T-helper 2 cell treated with Interferon-gamma antibody and Interleukin-4, amounts not matched to agents 5 μg/mL and 100 μg/mL, for 36 hours (primary cell): ENCODE measurements at regions not wholly inside any gene's neighbourhood (a gene's known extent, or its start where the extent isn't known, plus 50 kb on each side); places are given as distances from the start of the nearest gene placed in this dataset.

Source experiments
- DNase-seq: peaks from one replicate; pipeline ENCODE4 v3.0.0; 2021; ENCODE audit warnings: low spot score
- H3K27ac Mint-ChIP-seq: one replicate; pipeline ENCODE4 v1.8.0; 2021; ENCODE audit warnings: mild to moderate bottlenecking, mixed read lengths
- H3K27me3 Mint-ChIP-seq: one replicate; pipeline ENCODE4 v1.8.0; 2021; ENCODE audit warnings: low read depth, mixed read lengths
- H3K36me3 Mint-ChIP-seq: one replicate; pipeline ENCODE4 v1.8.0; 2021; ENCODE audit warnings: low read depth, mixed read lengths
- H3K4me1 Mint-ChIP-seq: one replicate; pipeline ENCODE4 v1.8.0; 2021; ENCODE audit warnings: low read depth, mixed read lengths
- H3K4me3 Mint-ChIP-seq: one replicate; pipeline ENCODE4 v1.8.0; 2022; ENCODE audit warnings: mild to moderate bottlenecking, moderate library complexity, mixed read lengths
- H3K9me3 Mint-ChIP-seq: one replicate; pipeline ENCODE4 v1.8.0; 2021; ENCODE audit warnings: mixed read lengths

DNA sequence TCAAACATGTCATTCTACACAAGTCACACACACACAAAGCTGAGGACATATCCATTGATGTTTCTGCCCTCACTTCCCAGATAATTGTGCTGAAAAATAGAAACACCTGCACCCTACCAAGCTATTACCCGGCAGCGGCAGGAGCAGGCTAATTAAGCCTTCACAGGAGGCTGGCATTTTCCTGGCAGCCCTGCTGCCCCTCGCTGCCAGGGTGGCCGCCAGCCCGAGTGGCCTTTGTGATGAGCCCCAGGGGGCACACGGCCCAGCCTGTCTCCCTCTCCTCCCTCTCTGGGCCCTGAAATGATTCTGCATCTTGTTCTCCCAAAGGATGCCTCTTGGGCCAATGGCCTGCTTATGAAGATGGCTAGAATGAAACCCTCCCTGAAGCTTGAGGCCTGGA lies 76.2 kb upstream of the TP53I11 start:
- peaks cover 6% of the 10 kb centered on the region for H3K27me3 Mint-ChIP-seq
- no peak for DNase-seq
- no peaks in the 10 kb centered on the region for H3K36me3 Mint-ChIP-seq
- no peak overlapping the region for H3K4me3 Mint-ChIP-seq
- peaks cover 6% of the 10 kb centered on the region for H3K4me1 Mint-ChIP-seq
- H3K9me3 Mint-ChIP-seq: no peaks in the 10 kb centered on the region
- no peak overlapping the region for H3K27ac Mint-ChIP-seq

DNA sequence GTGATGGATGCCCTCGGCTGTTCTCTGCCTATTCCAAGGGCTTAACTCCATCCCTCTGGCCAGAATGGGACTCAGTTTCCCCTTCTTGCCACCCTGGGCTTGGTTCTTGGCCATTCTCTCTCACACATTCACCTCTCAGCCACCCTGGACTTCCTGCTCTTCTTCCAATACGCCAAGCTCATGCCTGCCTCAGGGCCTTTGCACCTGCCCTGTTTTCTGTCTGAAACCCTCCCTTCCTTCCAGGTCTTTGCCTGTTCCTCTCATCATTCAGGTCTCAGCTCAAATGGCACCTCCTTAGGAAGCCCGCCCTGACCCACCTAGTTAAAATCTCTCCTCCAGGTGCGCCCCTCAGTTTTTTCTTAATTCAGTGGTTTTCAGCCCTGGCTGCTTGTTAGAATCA lies 76.6 kb upstream of the TP53I11 start:
- Mint-ChIP-seq H3K9me3 (no peaks in the 10 kb centered on the region), H3K27me3 (peaks cover 6% of the 10 kb centered on the region), H3K36me3 (no peaks in the 10 kb centered on the region), H3K4me1 (peaks cover 6% of the 10 kb centered on the region), H3K27ac (no peak overlapping the region), H3K4me3 (no peak overlapping the region)
- DNase-seq: no peak

DNA sequence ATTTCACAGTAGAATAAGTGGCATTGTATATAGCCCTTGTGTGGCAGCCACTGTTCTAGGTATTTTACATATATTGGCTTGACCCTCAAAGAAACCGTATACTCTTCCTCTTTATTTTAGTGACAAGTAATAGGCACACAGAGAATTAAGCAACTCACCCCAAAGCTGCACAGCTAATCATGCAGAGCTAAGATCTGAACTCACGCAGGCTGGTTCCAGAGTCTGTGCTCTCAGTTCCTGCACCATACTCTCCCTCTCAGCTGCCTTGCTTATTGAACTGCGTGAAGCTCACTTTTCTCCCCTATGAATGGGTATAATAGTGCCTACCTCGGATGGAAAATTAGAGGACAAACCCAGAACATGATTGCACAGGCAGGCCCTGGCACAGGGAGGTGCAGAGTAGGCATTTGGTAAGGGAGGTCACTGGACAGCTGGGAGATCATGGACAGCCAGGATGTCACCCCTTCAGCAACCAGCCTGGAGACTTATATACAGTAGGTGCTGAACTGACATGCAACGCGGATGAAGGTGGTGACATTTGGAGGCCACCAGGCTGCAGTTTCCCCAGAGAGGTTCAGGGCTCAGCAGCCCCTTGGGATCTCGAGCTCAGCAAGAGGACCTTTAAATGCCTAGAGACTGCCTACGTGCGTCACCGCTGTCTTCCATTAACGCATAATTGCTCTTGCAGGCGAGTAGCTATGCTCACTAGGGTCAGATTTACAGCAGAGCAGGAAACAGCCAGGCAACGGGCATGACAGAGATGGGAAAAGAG lies 78.4 kb upstream of the TP53I11 start:
- no peaks in the 10 kb centered on the region for H3K9me3 Mint-ChIP-seq
- H3K36me3 Mint-ChIP-seq: no peaks in the 10 kb centered on the region
- DNase-seq: no peak
- H3K27ac Mint-ChIP-seq: no peak overlapping the region
- no peak overlapping the region for H3K4me3 Mint-ChIP-seq
- peaks cover 6% of the 10 kb centered on the region for H3K4me1 Mint-ChIP-seq
- peaks cover 6% of the 10 kb centered on the region for H3K27me3 Mint-ChIP-seq

DNA sequence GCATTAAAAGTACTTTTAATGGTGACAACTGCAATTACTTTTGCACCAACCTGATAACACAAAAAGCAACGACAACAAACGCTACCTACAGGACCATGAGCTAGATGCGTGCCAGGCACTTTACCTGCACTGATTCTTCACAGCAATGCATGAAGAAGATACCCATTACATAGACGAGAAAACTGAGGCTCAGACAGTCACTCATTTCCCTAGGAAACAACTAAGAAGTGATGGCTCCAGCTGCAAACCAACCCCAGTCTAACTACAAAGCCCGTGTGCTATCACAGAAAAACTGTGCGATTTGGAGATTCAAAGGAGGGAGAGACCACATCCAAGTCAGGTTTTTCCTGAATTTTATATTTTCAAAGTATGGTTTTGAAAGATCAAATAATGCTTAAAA lies 80.1 kb upstream of the TP53I11 start:
- Mint-ChIP-seq H3K4me3 (no peak overlapping the region), H3K36me3 (no peaks in the 10 kb centered on the region), H3K27me3 (peaks cover 6% of the 10 kb centered on the region), H3K27ac (no peak overlapping the region), H3K4me1 (peaks cover 3% of the 10 kb centered on the region), H3K9me3 (no peaks in the 10 kb centered on the region)
- no peak for DNase-seq

DNA sequence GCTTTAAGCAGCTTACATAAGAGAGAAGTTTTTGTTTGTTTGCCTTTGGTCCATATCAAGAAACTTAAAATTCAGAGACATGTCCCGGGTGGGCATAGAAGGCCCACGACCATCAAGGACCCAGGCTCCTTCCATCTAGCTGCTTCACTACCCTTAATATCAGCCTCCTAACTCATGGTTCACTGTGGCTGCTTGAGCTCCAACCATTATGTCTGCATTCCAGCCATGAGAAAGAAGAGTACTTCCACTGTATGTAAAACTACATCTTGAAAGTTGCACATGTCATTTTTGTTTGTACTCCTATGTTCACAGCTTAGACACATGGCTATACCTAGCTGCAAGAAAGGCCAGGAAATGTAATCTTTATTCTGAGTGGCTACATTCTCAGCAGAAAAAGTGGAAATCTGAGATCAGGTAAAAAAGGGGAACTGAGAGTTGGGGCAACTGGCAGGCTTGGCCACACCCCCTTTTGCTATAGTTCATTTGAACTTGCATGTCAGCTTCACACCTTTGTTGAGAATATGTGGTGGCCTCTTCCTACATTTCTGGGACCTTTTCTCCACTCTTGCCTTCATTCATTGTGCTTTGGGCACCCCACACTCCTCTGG lies 81.3 kb upstream of the TP53I11 start:
- H3K4me1 Mint-ChIP-seq: no peaks in the 10 kb centered on the region
- no peak overlapping the region for H3K4me3 Mint-ChIP-seq
- no peaks in the 10 kb centered on the region for H3K36me3 Mint-ChIP-seq
- no peak for DNase-seq
- peaks cover 6% of the 10 kb centered on the region for H3K27me3 Mint-ChIP-seq
- H3K9me3 Mint-ChIP-seq: no peaks in the 10 kb centered on the region
- no peak overlapping the region for H3K27ac Mint-ChIP-seq

DNA sequence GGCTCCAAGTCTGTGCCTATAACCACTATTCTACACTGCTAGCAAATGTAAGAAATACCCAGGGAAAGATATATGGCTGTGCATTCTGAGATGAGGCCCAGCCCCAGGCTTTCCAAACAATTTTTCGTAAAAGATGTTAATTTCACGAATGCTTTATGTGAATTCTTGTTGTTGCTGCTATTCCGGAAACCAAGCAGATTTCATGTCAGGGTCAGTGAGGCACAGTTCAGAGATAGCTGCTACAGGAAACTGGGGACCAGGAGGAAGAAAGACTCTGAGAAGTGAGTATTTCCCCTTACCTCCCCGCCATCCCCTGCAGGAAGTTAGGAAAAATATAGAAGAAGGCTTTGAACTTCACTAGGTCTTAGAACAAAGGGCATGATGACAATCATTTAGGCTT lies 84.7 kb upstream of the TP53I11 start:
- Mint-ChIP-seq H3K4me1 (no peaks in the 10 kb centered on the region), H3K27me3 (peaks cover 6% of the 10 kb centered on the region), H3K36me3 (no peaks in the 10 kb centered on the region), H3K4me3 (no peak overlapping the region), H3K9me3 (no peaks in the 10 kb centered on the region), H3K27ac (no peak overlapping the region)
- no peak for DNase-seq

DNA sequence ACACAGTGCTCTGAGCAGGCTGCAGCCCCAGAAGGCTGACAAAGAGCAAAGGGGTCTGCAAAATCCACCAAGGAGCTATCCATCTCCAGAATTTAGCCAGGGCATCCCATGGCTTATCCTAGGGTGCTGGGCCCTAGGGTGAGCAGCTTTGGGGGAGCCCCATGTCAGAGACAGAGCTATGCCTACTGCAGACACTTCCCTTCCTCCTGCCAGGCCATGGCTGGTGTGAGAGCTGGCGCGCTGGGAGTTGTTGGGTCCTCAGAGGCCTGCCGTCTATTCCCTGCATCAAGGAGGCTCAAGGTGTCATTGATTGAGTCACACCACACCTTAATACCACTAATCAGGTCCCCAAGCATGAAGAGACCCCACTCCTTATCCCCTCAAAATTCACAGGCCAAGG lies 85.3 kb upstream of the TP53I11 start:
- Mint-ChIP-seq H3K36me3 (no peaks in the 10 kb centered on the region), H3K27me3 (peaks cover 6% of the 10 kb centered on the region), H3K9me3 (no peaks in the 10 kb centered on the region), H3K27ac (no peak overlapping the region), H3K4me3 (no peak overlapping the region), H3K4me1 (no peaks in the 10 kb centered on the region)
- no peak for DNase-seq

DNA sequence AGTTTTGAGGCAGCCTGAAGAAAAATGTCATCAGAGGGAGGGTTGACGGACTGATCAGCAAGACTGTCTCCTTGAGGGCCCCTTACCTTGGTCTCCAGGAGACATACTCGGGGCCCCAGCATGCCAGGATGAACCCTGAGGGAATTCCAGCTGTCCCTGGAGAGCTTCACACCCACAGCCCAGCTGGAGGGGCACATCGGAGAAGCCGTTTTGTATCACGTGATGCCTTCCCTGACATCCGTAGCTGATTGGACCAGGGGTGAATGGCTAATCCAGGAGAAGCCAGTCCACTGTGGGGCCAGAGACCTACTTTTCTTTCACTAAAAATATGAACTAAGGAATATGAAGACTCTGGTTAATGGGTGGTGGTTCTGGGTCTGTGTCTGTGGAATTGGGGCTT lies 86.0 kb upstream of the TP53I11 start:
- H3K9me3 Mint-ChIP-seq: no peaks in the 10 kb centered on the region
- H3K27ac Mint-ChIP-seq: no peak overlapping the region
- no peaks in the 10 kb centered on the region for H3K36me3 Mint-ChIP-seq
- H3K4me1 Mint-ChIP-seq: no peaks in the 10 kb centered on the region
- no peak for DNase-seq
- peaks cover 3% of the 10 kb centered on the region for H3K27me3 Mint-ChIP-seq
- no peak overlapping the region for H3K4me3 Mint-ChIP-seq

DNA sequence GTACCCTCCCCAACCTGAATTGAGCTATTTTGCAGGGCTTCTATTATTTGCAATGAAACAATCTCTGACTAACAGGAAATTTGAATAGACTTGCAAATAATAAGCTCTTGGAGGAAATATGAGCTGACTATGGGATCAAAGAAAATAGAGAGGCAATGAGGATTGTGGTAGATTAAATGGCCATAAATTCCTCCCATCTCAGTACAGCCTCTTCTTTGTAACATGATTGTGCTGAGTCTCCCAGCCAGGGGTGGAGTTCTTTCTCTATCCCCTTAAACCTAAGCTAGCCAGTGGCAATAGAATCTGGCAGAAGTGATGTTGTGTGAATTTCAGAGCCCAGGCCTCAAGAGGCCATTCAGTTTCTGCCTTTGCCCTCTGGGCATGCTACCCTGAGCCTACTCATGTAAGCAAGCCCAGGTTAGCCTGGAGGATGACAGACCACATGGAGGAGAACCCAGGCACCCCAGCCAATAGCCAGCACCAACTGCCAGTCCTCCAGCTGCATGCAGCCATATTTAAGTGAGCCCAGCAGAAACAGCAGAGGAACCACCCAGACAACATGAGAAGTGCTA lies 86.8 kb upstream of the TP53I11 start:
- no peaks in the 10 kb centered on the region for H3K36me3 Mint-ChIP-seq
- no peak overlapping the region for H3K4me3 Mint-ChIP-seq
- no peak for DNase-seq
- peaks cover 3% of the 10 kb centered on the region for H3K27me3 Mint-ChIP-seq
- no peaks in the 10 kb centered on the region for H3K9me3 Mint-ChIP-seq
- no peaks in the 10 kb centered on the region for H3K4me1 Mint-ChIP-seq
- no peak overlapping the region for H3K27ac Mint-ChIP-seq

DNA sequence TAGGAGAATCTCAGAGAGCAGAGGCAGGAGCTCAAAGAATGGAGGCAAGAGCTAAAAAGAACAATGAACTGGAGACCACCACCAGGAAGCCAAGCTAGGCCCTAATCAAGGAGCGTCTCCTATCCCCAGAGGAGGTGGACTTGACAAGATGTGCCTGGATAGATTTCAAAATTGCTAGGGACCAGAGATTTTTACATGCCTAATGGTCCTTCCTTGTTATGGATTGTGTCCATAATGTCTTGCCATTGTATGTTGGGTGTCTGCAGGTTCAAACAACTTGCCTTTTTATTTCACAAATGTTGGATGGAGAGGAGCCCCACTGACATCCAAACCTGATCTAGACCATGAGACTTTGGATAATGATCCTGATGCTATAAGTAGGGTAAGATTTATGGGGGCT lies 88.2 kb upstream of the TP53I11 start:
- H3K27me3 Mint-ChIP-seq: peaks cover 3% of the 10 kb centered on the region
- H3K36me3 Mint-ChIP-seq: no peaks in the 10 kb centered on the region
- H3K4me3 Mint-ChIP-seq: no peak overlapping the region
- no peaks in the 10 kb centered on the region for H3K9me3 Mint-ChIP-seq
- DNase-seq: no peak
- no peak overlapping the region for H3K27ac Mint-ChIP-seq
- no peaks in the 10 kb centered on the region for H3K4me1 Mint-ChIP-seq

DNA sequence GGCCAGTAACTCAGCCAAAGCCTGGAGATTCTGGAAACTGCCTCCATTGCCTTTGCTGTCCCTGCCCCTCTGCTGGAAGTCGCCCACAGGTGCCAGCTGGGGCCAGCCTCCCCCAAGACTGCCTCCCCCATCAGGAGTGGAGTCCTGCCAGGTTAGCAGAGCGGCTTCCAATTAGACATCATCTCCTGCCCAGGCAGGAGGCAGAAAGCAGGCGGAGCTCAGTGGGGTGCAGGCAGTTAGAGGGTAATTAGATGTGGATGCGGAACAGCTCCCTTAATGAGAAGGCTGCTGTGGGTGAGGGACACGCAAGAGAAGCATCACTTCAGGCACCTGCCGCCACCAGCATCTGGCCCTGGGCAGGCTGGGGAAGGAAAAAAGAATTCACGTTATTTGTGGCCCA lies 90.9 kb upstream of the TP53I11 start:
- Mint-ChIP-seq H3K36me3 (no peaks in the 10 kb centered on the region), H3K27me3 (peaks cover 3% of the 10 kb centered on the region)

DNA sequence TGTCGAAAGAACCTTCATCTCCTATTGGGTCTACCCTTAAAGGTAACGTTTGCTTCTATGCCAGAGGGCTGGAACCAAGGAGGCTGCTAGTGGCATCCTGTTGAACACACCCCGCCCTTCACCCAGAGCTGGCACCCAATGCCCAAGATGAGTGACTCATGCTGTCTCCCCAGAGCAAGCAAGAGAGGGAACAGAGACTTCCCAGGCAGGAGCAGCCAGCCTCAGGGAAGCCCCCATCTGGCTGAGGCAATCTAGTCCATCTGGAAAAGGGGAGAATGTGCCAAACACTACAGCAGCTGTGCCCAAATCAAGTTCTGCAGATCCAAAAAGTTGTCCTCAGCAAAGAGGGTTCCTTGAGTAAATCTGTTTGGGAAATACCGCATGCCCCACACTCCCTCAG lies 91.9 kb upstream of the TP53I11 start:
- Mint-ChIP-seq H3K4me3 (no peak overlapping the region), H3K36me3 (no peaks in the 10 kb centered on the region), H3K27ac (no peak overlapping the region), H3K27me3 (peaks cover 3% of the 10 kb centered on the region), H3K9me3 (no peaks in the 10 kb centered on the region), H3K4me1 (peaks cover 3% of the 10 kb centered on the region)
- DNase-seq: no peak

More for the DNA sequence above, 90.9 kb upstream of the TP53I11 start:
- H3K4me1 Mint-ChIP-seq: peaks cover 3% of the 10 kb centered on the region
- no peak overlapping the region for H3K27ac Mint-ChIP-seq
- H3K9me3 Mint-ChIP-seq: no peaks in the 10 kb centered on the region
- DNase-seq: no peak
- H3K4me3 Mint-ChIP-seq: no peak overlapping the region

DNA sequence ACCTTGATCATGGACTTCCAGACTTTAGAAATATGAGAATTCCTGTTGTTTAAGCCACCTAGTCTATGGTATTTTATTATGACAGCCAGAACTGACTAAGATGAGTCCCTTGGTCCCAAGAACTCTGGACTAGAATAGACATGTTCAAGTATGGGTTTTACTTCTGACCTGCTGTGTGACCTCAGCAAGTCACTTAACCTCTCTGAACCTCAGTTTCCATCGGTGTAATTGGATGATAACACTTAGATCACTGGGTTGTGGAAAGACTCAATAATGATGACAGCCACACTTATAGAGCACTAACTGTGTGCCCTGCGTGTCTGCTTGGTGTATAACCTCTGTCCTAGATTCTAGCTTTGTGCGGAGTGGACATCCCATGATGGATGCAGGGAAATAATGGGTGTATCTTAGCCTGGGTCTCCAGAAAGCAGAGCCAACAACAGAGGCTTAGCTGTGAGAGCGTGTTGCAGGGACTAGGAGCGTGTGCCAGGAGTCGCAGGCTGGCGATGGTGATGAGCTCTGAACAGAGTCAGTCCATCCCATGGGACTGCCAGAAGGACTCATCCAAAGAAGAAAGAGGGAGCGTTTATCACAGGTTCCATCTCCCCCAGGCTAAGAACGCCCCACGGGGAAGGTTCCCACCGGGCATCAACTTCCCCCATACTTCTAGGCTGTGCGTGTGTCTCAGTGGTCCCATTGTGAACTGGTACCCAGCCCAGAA lies 93.2 kb upstream of the TP53I11 start:
- DNase-seq: no peak
- no peaks in the 10 kb centered on the region for H3K36me3 Mint-ChIP-seq
- no peak overlapping the region for H3K4me3 Mint-ChIP-seq
- no peaks in the 10 kb centered on the region for H3K9me3 Mint-ChIP-seq
- H3K27me3 Mint-ChIP-seq: peaks cover 2% of the 10 kb centered on the region
- peaks cover 3% of the 10 kb centered on the region for H3K4me1 Mint-ChIP-seq
- no peak overlapping the region for H3K27ac Mint-ChIP-seq
